Keratinocyte (primary cell): ENCODE measurements at regions not wholly inside any gene's neighbourhood (a gene's known extent, or its start where the extent isn't known, plus 50 kb on each side); places are given as distances from the start of the nearest gene placed in this dataset.

ENCODE experiments used
- EZH2 ChIP-seq: IDR thresholded peaks from one replicate; pipeline ENCODE4 v1.6.1; 2012; ENCODE audit warnings: inconsistent platforms, mild to moderate bottlenecking, low read length, moderate library complexity
- TF ChIP-seq, protein P1 (sequence below), 3 experiments: IDR thresholded peaks in 1 of 3; conservative IDR thresholded peaks in 1 of 3; optimal IDR thresholded peaks in 1 of 3; 2 replicates in 2 of 3; 3 replicates in 1 of 3; pipeline versions ENCODE3 to v1.5.1; 2011; ENCODE audit warnings: low read length in 3 of 3, mild to moderate bottlenecking in 3 of 3, moderate library complexity in 2 of 3, control low read depth in 1 of 3, inconsistent platforms in 1 of 3; ENCODE audit not compliant: insufficient read depth in 2 of 3; ENCODE audit errors: extremely low read depth in 1 of 3

DNA sequence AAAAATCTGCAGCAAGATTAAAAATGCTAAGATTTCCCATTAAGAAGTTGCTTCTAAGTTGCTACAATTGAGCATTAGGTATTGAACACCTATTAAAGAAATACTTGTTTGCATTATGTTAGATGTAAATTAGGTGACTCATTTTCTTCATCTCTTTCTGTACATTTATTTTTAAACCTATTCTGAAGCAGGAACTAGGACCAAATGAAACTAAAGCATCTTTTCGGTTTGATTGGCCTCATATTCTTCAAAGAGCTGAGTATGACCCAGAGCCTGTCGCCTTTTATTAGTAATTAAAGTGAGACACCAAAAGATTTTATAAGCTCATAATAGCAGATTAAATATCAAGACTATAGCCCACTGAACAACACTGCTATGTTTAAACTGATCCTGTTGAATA, 83.4 kb upstream of the ZEB2 start:
- TF ChIP-seq, protein P1, sequence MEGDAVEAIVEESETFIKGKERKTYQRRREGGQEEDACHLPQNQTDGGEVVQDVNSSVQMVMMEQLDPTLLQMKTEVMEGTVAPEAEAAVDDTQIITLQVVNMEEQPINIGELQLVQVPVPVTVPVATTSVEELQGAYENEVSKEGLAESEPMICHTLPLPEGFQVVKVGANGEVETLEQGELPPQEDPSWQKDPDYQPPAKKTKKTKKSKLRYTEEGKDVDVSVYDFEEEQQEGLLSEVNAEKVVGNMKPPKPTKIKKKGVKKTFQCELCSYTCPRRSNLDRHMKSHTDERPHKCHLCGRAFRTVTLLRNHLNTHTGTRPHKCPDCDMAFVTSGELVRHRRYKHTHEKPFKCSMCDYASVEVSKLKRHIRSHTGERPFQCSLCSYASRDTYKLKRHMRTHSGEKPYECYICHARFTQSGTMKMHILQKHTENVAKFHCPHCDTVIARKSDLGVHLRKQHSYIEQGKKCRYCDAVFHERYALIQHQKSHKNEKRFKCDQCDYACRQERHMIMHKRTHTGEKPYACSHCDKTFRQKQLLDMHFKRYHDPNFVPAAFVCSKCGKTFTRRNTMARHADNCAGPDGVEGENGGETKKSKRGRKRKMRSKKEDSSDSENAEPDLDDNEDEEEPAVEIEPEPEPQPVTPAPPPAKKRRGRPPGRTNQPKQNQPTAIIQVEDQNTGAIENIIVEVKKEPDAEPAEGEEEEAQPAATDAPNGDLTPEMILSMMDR (optimal IDR thresholded peaks at IDR 0.05 in 1 of 3, IDR thresholded peaks at IDR 0.05 in 1 of 3, conservative IDR thresholded peaks at IDR 0.05 in 1 of 3; ENCODE audit: extremely low read depth in 1 of 3, insufficient read depth in 2 of 3, low read length in 3 of 3), result no peak
- TF ChIP-seq EZH2, result no peak
